C4-2B (cell line): ENCODE measurements at regions not wholly inside any gene's neighbourhood (a gene's known extent, or its start where the extent isn't known, plus 50 kb on each side); places are given as distances from the start of the nearest gene placed in this dataset.

Source experiments
- ZFX ChIP-seq: fragments of 450-650 bp; IDR thresholded peaks from 2 replicates; pipeline ENCODE4 v1.6.1; 2017
- TF ChIP-seq, protein P1 (sequence below): fragments of 450-650 bp; conservative IDR thresholded peaks from 2 replicates; pipeline ENCODE4 v1.5.1; 2017; ENCODE audit warnings: mild to moderate bottlenecking

DNA sequence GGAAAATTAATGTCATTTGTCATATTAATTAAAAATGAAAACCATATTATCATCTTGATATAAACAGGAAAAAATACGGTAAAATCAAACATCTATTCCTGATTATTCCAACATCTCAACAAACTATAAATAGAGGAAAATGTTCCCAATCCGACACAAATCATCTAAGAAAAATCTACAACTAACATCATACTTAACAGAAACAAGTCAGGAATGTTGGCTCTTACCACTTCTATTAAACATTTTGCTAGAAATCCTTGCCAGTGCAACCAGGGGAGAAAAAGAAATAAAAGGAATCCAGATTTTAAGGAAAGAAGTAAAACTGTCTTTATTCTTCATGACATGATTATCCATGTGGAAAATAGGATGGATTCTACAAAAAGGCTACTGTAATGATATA is 77.0 kb upstream of the IRF2BP2 start:
- TF ChIP-seq, protein P1, sequence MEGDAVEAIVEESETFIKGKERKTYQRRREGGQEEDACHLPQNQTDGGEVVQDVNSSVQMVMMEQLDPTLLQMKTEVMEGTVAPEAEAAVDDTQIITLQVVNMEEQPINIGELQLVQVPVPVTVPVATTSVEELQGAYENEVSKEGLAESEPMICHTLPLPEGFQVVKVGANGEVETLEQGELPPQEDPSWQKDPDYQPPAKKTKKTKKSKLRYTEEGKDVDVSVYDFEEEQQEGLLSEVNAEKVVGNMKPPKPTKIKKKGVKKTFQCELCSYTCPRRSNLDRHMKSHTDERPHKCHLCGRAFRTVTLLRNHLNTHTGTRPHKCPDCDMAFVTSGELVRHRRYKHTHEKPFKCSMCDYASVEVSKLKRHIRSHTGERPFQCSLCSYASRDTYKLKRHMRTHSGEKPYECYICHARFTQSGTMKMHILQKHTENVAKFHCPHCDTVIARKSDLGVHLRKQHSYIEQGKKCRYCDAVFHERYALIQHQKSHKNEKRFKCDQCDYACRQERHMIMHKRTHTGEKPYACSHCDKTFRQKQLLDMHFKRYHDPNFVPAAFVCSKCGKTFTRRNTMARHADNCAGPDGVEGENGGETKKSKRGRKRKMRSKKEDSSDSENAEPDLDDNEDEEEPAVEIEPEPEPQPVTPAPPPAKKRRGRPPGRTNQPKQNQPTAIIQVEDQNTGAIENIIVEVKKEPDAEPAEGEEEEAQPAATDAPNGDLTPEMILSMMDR = no peak
- no peak for TF ChIP-seq ZFX
